Liver (tissue), 9 donors: ENCODE measurements at regions not wholly inside any gene's neighbourhood (a gene's known extent, or its start where the extent isn't known, plus 50 kb on each side); places are given as distances from the start of the nearest gene placed in this dataset. TPM values are rescaled to one million over a fixed set of nuclear protein-coding genes. Genes with fewer than 3 reads are reported as not detected.

Source experiments
- DNase-seq: peaks from one replicate; pipeline ENCODE4 v3.0.0-alpha.2; 2017; ENCODE audit warnings: low spot score
- H3K27ac ChIP-seq, 2 donors: one replicate each; pipeline ENCODE4 v1.7.0; 2013; ENCODE audit warnings: inconsistent platforms in 2 of 2, low read length in 2 of 2, control low read depth in 1 of 2, low read depth in 1 of 2, mild to moderate bottlenecking in 1 of 2
- H3K27me3 ChIP-seq, 4 donors: one replicate each; pipeline versions ENCODE4 v1.6.1 to v1.7.0; 2013; ENCODE audit warnings: low read length in 3 of 4, inconsistent platforms in 1 of 4, mild to moderate bottlenecking in 1 of 4, moderate library complexity in 1 of 4; ENCODE audit not compliant: control insufficient read depth in 4 of 4, insufficient read depth in 4 of 4
- H3K36me3 ChIP-seq, 4 donors: one replicate each; pipeline versions ENCODE4 v1.6.1 to v1.7.0; 2013; ENCODE audit warnings: low read length in 3 of 4, mild to moderate bottlenecking in 3 of 4, low read depth in 1 of 4, moderate library complexity in 1 of 4; ENCODE audit not compliant: control insufficient read depth in 4 of 4, insufficient read depth in 3 of 4
- H3K4me1 ChIP-seq, 4 donors: one replicate each; pipeline versions ENCODE4 v1.6.1 to v1.7.0; 2013; ENCODE audit warnings: low read length in 3 of 4, mild to moderate bottlenecking in 3 of 4, moderate library complexity in 1 of 4; ENCODE audit not compliant: control insufficient read depth in 4 of 4, insufficient read depth in 4 of 4
- H3K4me3 ChIP-seq, 3 donors: one replicate each; pipeline versions ENCODE4 v1.6.1 to v1.7.0; 2013; ENCODE audit warnings: low read length in 3 of 3, control low read depth in 1 of 3, low read depth in 1 of 3, mild to moderate bottlenecking in 1 of 3
- H3K9ac ChIP-seq, 2 donors: one replicate each; pipeline ENCODE4 v1.7.0; 2013; ENCODE audit warnings: low read length in 2 of 2, mild to moderate bottlenecking in 2 of 2, moderate library complexity in 2 of 2, control low read depth in 1 of 2, low read depth in 1 of 2
- H3K9me3 ChIP-seq, 4 donors: one replicate each; pipeline versions ENCODE4 v1.6.1 to v1.7.0; 2013; ENCODE audit warnings: low read length in 3 of 4; ENCODE audit not compliant: control insufficient read depth in 4 of 4
- ATF3 ChIP-seq: IDR thresholded peaks from 2 replicates; pipeline ENCODE4 v1.6.1; 2016; ENCODE audit warnings: antibody characterized with exemption
- CTCF ChIP-seq: fragments of 150-350 bp; IDR thresholded peaks from 2 replicates; pipeline ENCODE4 v1.5.1; 2017; ENCODE audit warnings: improper control_type of control experiment, low read depth, low read length; ENCODE audit not compliant: missing input control
- EGR1 ChIP-seq, 2 donors: IDR thresholded peaks; 2 replicates each; pipeline ENCODE4 v1.6.1; 2016 to 2018; ENCODE audit warnings: antibody characterized with exemption in 2 of 2, low read depth in 2 of 2
- FOXA1 ChIP-seq: IDR thresholded peaks from 2 replicates; pipeline ENCODE4 v1.6.1; 2016; ENCODE audit warnings: antibody characterized with exemption
- FOXA2 ChIP-seq: IDR thresholded peaks from 2 replicates; pipeline ENCODE4 v1.6.1; 2016; ENCODE audit warnings: antibody characterized with exemption
- GABPA ChIP-seq, 2 donors: IDR thresholded peaks in 1 of 2; conservative IDR thresholded peaks in 1 of 2; 2 replicates each; pipeline ENCODE4 v1.6.1; 2016; ENCODE audit warnings: antibody characterized with exemption in 2 of 2, mild to moderate bottlenecking in 1 of 2, moderate library complexity in 1 of 2
- HNF4A ChIP-seq, 2 donors: conservative IDR thresholded peaks; 2 replicates each; pipeline ENCODE4 v1.6.1; 2016; ENCODE audit warnings: antibody characterized with exemption in 2 of 2, mild to moderate bottlenecking in 2 of 2
- HNF4G ChIP-seq: IDR thresholded peaks from 2 replicates; pipeline ENCODE4 v1.6.1; 2016; ENCODE audit warnings: antibody characterized with exemption
- JUND ChIP-seq, 2 donors: IDR thresholded peaks; 2 replicates each; pipeline ENCODE4 v1.6.1; 2016; ENCODE audit warnings: antibody characterized with exemption in 2 of 2
- MAX ChIP-seq: IDR thresholded peaks from 2 replicates; pipeline ENCODE4 v1.6.1; 2016; ENCODE audit warnings: antibody characterized with exemption
- NR2F2 ChIP-seq: IDR thresholded peaks from 2 replicates; pipeline ENCODE4 v1.6.1; 2016; ENCODE audit warnings: antibody characterized with exemption
- RAD21 ChIP-seq, 2 donors: IDR thresholded peaks; 2 replicates each; pipeline ENCODE4 v1.6.1; 2016; ENCODE audit warnings: antibody characterized with exemption in 2 of 2, mild to moderate bottlenecking in 2 of 2
- REST ChIP-seq: IDR thresholded peaks from 2 replicates; pipeline ENCODE4 v1.6.1; 2016; ENCODE audit warnings: antibody characterized with exemption, mild to moderate bottlenecking
- RXRA ChIP-seq, 2 donors: IDR thresholded peaks; 2 replicates each; pipeline ENCODE4 v1.6.1; 2017 to 2018; ENCODE audit warnings: antibody characterized with exemption in 2 of 2, mild to moderate bottlenecking in 1 of 2
- SP1 ChIP-seq: IDR thresholded peaks from 2 replicates; pipeline ENCODE4 v1.6.1; 2018; ENCODE audit warnings: antibody characterized with exemption, mild to moderate bottlenecking
- TAF1 ChIP-seq: conservative IDR thresholded peaks from 2 replicates; pipeline ENCODE4 v1.6.1; 2016; ENCODE audit warnings: antibody characterized with exemption, mild to moderate bottlenecking
- YY1 ChIP-seq: IDR thresholded peaks from 2 replicates; pipeline ENCODE4 v1.6.1; 2016; ENCODE audit warnings: antibody characterized with exemption, mild to moderate bottlenecking
- ZBTB33 ChIP-seq: IDR thresholded peaks from 2 replicates; pipeline ENCODE4 v1.6.1; 2016; ENCODE audit warnings: antibody characterized with exemption
- WGBS: extraction: QIAGEN DNeasy Blood & Tissue Kit; methylation state at CpG from one replicate; pipeline ENCODE4 v1.1.7; 2013; 5-methylcytosine and 5-hydroxymethylcytosine counted together
- small RNA-seq: library from RNA; depleted of rRNA; stranded (forward); fragments of <200 nt; gene quantifications from one replicate; pipeline ENCODE3, GENCODE V24; 2014
- donor health status: healthy.
- donor health status: healthy.
- donor health status: healthy.
- donor health status: healthy.
- donor health status: healthy.

- Histone ChIP-seq H3K27ac (no peak overlapping the region), H3K4me3 (no peak overlapping the region), H3K27me3 (no peaks in the 10 kb centered on the region), H3K36me3 (no peaks in the 10 kb centered on the region), H3K9me3 (no peaks in the 10 kb centered on the region), H3K4me1 (no peaks in the 10 kb centered on the region), H3K9ac (no peak overlapping the region)
- no peak for DNase-seq
- no peak for TF ChIP-seq HNF4G
- no peak for TF ChIP-seq FOXA2
- no peak for TF ChIP-seq JUND (IDR thresholded peaks at IDR 0.05)
- TF ChIP-seq YY1, result no peak
- no peak for TF ChIP-seq RAD21 (IDR thresholded peaks at IDR 0.05)
- TF ChIP-seq NR2F2, result no peak
- no peak for TF ChIP-seq EGR1 (IDR thresholded peaks at IDR 0.05; ENCODE audit: low read depth in 2 of 2)
- no peak for TF ChIP-seq HNF4A (conservative IDR thresholded peaks at IDR 0.05)
- no peak for TF ChIP-seq REST
- TF ChIP-seq RXRA (IDR thresholded peaks at IDR 0.05), result no peak
- TF ChIP-seq ZBTB33, result no peak
- TF ChIP-seq MAX, result no peak
- no peak for TF ChIP-seq FOXA1
- TF ChIP-seq GABPA (IDR thresholded peaks at IDR 0.05 in 1 of 2, conservative IDR thresholded peaks at IDR 0.05 in 1 of 2), result no peak
- TF ChIP-seq TAF1, result no peak
- TF ChIP-seq ATF3, result no peak
- TF ChIP-seq SP1, result no peak
- TF ChIP-seq CTCF, result no peak
- WGBS, result 30% methylated on average over 1 of the region's 1 CpG
Observed at GRCh38 chr16:47753659-47754058, 292.5 kb downstream of the PHKB start.

Small RNAs in the stretch of these regions (small RNA-seq; reads per million reads assigned to genes)
- not detected for gene AC141846.1
